ENCODE measurements at regions not wholly inside any gene's neighbourhood (a gene's known extent, or its start where the extent isn't known, plus 50 kb on each side); places are given as distances from the start of the nearest gene placed in this dataset.

DNA sequence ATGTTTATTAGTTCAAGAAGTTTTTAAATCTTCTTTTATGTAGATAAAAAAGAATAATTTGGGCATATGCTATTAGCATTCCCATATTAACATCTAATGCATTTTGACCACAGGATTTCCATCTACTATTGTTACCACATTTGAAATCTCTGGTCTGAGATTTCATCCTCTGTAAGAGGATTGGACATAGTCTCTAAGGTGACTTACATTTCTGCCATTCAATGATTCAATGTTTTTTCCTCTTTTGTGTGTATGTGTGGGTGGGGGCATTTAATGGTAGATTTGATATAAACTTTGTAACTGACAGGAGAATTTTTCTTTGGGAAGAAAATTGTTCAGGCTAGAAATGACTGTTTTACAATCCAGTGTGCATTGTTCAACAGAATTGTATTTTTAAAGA, 307.3 kb upstream of the RBMS3 start:
- Histone ChIP-seq H3K9me3 (peaks cover 10% of the 10 kb centered on the region), H3K4me1 (ENCODE audit: control insufficient read depth in 1 of 2, low read depth in 2 of 2) (peaks cover 12 to 18% of the 10 kb centered on the region in 2 donors), H3K36me3 (no peaks in the 10 kb centered on the region), H3K27me3 (replicated peaks; ENCODE audit: insufficient read depth) (no peaks in the 10 kb centered on the region), H3K4me3 (no peak overlapping the region), H3K27ac (no peak overlapping the region)
- no peak for ATAC-seq (ENCODE audit: insufficient number of reproducible peaks, low FRiP score, low read depth)
- DNase-seq (ENCODE audit: low spot score): no peak
- TF ChIP-seq, protein P1, sequence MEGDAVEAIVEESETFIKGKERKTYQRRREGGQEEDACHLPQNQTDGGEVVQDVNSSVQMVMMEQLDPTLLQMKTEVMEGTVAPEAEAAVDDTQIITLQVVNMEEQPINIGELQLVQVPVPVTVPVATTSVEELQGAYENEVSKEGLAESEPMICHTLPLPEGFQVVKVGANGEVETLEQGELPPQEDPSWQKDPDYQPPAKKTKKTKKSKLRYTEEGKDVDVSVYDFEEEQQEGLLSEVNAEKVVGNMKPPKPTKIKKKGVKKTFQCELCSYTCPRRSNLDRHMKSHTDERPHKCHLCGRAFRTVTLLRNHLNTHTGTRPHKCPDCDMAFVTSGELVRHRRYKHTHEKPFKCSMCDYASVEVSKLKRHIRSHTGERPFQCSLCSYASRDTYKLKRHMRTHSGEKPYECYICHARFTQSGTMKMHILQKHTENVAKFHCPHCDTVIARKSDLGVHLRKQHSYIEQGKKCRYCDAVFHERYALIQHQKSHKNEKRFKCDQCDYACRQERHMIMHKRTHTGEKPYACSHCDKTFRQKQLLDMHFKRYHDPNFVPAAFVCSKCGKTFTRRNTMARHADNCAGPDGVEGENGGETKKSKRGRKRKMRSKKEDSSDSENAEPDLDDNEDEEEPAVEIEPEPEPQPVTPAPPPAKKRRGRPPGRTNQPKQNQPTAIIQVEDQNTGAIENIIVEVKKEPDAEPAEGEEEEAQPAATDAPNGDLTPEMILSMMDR (IDR thresholded peaks at IDR 0.05): no peak

DNA sequence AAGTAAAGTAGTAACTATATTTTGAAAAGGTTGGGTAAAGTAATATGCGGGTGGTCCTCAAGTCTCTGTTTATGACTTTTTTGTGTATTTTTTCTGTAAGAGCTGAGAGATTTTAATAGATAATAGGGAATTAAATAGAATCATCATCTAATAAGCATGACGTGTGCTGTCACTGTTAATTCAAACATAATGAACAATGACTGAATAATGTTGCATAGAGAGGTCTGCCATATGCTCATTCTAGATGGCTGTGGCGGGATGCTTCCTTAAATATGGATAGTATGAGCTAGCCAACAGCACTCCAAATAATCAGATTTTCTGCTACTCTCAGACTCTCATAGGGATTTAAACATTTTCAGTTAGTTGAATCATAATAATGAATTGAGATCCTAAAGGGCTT, 302.8 kb upstream of the RBMS3 start:
- Histone ChIP-seq H3K27ac (no peak overlapping the region), H3K36me3 (no peaks in the 10 kb centered on the region), H3K27me3 (replicated peaks; ENCODE audit: insufficient read depth) (no peaks in the 10 kb centered on the region), H3K9me3 (no peaks in the 10 kb centered on the region), H3K4me1 (ENCODE audit: control insufficient read depth in 1 of 2, low read depth in 2 of 2) (no peaks in the 10 kb centered on the region), H3K4me3 (no peak overlapping the region)
- DNase-seq (ENCODE audit: low spot score) (no peak), ATAC-seq (ENCODE audit: insufficient number of reproducible peaks, low FRiP score, low read depth) (no peak)
- TF ChIP-seq, protein P1 (IDR thresholded peaks at IDR 0.05): no peak

DNA sequence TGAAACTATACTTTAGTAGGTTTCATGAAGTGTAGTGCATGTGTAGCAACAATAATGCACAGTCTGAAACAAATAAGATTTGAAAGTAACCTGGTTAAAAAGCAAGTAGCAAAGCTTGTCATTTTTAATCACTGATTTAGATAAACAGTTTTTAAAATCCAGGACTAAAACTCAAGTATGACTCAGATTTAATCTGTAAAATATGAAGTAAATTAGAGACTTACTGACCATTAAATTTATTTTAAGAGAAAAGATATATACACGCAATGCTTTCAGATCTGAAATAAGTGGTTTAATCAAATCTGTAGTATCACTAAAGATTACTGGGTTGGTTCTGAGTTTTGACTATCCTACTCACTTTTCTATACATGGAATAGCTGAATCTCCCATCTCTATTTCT, 300.7 kb upstream of the RBMS3 start:
- TF ChIP-seq, protein P1 (IDR thresholded peaks at IDR 0.05): no peak
- no peaks in the 10 kb centered on the region for H3K36me3 ChIP-seq
- H3K27ac ChIP-seq: no peak overlapping the region
- no peaks in the 10 kb centered on the region for H3K9me3 ChIP-seq
- DNase-seq (ENCODE audit: low spot score) (no peak), ATAC-seq (ENCODE audit: insufficient number of reproducible peaks, low FRiP score, low read depth) (no peak)
- H3K4me3 ChIP-seq: no peak overlapping the region
- no peaks in the 10 kb centered on the region for H3K4me1 ChIP-seq (ENCODE audit: control insufficient read depth in 1 of 2, low read depth in 2 of 2)
- no peaks in the 10 kb centered on the region for H3K27me3 ChIP-seq (replicated peaks; ENCODE audit: insufficient read depth)

DNA sequence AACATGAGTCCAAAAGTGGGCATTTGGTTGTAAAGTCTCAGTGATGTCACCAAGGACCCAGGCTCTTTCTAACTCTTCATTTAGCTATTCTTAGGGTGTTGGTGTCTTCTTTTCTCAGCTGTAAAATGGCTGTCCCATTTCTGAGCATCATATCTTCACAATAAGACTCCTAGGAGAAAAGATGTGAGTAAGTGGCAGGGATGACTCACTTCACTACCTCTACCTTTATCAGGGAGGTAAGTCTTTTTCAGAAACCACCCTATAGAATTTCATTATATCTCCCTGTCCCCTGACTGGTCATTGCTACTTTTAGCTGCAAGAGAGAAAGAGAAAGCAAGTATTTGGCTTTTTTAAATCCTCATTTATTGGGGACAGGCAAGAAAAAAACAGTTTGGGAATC, 300.2 kb upstream of the RBMS3 start:
- no peaks in the 10 kb centered on the region for H3K4me1 ChIP-seq (ENCODE audit: control insufficient read depth in 1 of 2, low read depth in 2 of 2)
- H3K27me3 ChIP-seq (replicated peaks; ENCODE audit: insufficient read depth): no peaks in the 10 kb centered on the region
- H3K9me3 ChIP-seq: no peaks in the 10 kb centered on the region
- no peak for ATAC-seq (ENCODE audit: insufficient number of reproducible peaks, low FRiP score, low read depth)
- H3K4me3 ChIP-seq: no peak overlapping the region
- H3K36me3 ChIP-seq: no peaks in the 10 kb centered on the region
- TF ChIP-seq, protein P1 (IDR thresholded peaks at IDR 0.05): no peak
- no peak overlapping the region for H3K27ac ChIP-seq
- DNase-seq (ENCODE audit: low spot score): no peak

DNA sequence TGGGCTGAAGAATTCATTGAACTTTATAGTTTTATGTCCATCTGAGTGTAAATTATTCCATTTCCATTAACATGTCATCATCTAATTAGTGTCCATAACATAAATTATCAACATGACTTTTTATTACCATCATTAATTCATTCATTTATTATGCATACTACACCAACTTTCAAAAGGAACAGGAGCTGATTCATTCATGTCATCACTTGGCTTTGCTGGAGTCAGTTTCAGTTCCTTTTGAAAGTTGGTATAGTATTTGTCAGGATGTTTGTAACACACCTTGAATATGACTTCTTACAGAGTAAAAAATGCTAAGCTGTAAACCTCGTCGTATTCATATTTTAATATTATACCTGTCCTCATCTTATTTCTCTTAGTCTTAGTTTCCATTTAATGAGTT, 298.0 kb upstream of the RBMS3 start:
- H3K9me3 ChIP-seq: no peaks in the 10 kb centered on the region
- H3K4me1 ChIP-seq (ENCODE audit: control insufficient read depth in 1 of 2, low read depth in 2 of 2): no peaks in the 10 kb centered on the region
- H3K27ac ChIP-seq: no peak overlapping the region
- TF ChIP-seq, protein P1 (IDR thresholded peaks at IDR 0.05): no peak
- no peak overlapping the region for H3K4me3 ChIP-seq
- H3K36me3 ChIP-seq: no peaks in the 10 kb centered on the region
- ATAC-seq (ENCODE audit: insufficient number of reproducible peaks, low FRiP score, low read depth): no peak
- H3K27me3 ChIP-seq (replicated peaks; ENCODE audit: insufficient read depth): no peaks in the 10 kb centered on the region
- DNase-seq (ENCODE audit: low spot score): no peak
